ENCODE measurements at regions not wholly inside any gene's neighbourhood (a gene's known extent, or its start where the extent isn't known, plus 50 kb on each side); places are given as distances from the start of the nearest gene placed in this dataset.
"Not testable (repeated sequence)": the region's sequence is repeated elsewhere in the genome, so short reads cannot be mapped to it uniquely, and the experiment has no call there.

DNA sequence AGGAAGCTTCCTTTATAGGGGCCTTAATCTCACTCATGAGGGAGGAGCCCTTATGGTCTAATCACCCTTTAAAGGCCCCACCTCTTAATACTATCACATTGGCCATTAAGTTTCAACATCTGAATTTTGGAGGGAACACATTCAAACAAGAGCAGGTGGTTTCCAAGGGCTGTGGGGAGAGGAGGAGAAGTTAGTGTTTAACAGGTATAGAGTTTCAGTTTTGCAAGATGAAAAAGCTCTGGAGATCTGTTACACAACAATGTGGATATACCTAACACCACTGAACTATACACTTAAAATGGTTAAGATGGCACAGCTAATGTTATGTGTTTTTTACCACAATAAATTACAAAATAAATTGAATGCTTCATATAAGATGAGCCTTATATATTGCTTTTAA, 113.4 kb upstream of the DNAH14 start:
- Mint-ChIP-seq H3K36me3 (ENCODE audit: low read depth) (no peaks in the 10 kb centered on the region), H3K4me3 (no peak overlapping the region), H3K9me3 (ENCODE audit: insufficient read depth) (peaks cover 8% of the 10 kb centered on the region), H3K4me1 (ENCODE audit: low read depth) (no peaks in the 10 kb centered on the region), H3K27ac (no peak overlapping the region), H3K27me3 (ENCODE audit: low read depth) (peaks cover 3% of the 10 kb centered on the region)
- CTCF ChIA-PET = no interaction called here
- no peak for ATAC-seq
- DNase-seq = no peak
- POLR2A ChIA-PET = no interaction called here

DNA sequence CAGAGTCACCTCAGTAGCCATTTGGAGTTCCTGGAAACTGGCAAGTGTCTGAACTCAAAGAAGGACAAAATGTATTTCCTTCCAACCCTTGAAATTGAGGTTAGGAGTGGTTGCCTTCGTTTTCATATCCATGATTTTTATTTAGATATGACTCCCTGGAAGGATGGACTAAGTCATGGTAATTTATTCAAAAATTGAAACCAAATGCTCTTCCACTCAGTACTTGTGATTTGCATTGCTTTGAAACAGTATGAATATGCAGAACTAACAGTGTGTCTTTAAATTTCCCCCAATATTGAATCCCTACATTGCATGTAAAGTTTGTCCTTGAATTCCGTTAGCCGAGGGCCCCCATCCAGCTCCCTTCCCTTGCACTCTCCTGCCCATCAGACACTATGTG, 112.1 kb upstream of the DNAH14 start:
- no peak for DNase-seq
- ChIA-PET CTCF (no interaction called here), POLR2A (no interaction called here)
- Mint-ChIP-seq H3K9me3 (ENCODE audit: insufficient read depth) (peaks cover 8% of the 10 kb centered on the region), H3K4me3 (no peak overlapping the region), H3K4me1 (ENCODE audit: low read depth) (no peaks in the 10 kb centered on the region), H3K36me3 (ENCODE audit: low read depth) (no peaks in the 10 kb centered on the region), H3K27ac (no peak overlapping the region), H3K27me3 (ENCODE audit: low read depth) (peaks cover 3% of the 10 kb centered on the region)
- ATAC-seq = no peak

DNA sequence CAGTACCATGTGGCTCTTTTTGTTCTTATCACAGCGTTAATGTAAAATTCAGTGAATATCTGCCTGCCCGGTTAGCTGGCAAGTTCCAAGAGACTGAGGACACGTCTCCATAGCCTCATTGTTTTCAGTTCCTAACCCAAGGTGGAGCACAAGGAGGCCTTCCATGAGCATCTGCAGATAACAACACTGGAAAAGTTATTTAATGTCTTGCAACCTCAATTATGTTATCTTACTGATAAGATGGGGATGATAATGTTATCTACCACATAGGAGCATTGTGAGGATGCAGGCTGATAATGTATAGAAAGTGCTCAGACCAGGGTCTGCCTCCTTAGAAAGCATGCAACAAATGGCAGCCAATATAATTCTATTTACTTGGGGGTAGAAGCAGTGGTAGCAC, 109.6 kb upstream of the DNAH14 start:
- H3K4me3 Mint-ChIP-seq = no peak overlapping the region
- peaks cover 3% of the 10 kb centered on the region for H3K9me3 Mint-ChIP-seq (ENCODE audit: insufficient read depth)
- H3K27ac Mint-ChIP-seq = no peak overlapping the region
- DNase-seq (no peak), ATAC-seq (no peak)
- ChIA-PET POLR2A (no interaction called here), CTCF (no interaction called here)
- H3K27me3 Mint-ChIP-seq (ENCODE audit: low read depth) = peaks cover 3% of the 10 kb centered on the region
- no peaks in the 10 kb centered on the region for H3K36me3 Mint-ChIP-seq (ENCODE audit: low read depth)
- no peaks in the 10 kb centered on the region for H3K4me1 Mint-ChIP-seq (ENCODE audit: low read depth)

DNA sequence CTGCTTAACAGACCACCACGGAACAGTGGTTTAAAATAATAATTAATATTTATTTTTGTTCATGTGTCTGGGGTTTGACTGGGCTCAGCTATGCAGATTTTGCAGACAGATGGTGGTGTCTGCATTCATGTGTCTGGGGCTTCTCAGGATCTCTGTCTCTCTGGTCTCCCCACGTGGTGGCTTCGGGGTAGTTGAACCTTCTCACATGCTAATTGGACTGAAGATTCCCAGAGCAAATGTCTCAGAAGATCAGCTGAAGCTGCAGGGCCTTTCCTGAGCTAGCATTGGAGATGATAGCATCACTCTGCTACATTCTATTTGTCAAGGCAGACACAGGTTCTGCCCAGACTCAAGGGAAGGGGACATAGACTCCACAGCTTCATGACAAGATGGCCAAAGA, 109.1 kb upstream of the DNAH14 start:
- peaks cover 3% of the 10 kb centered on the region for H3K9me3 Mint-ChIP-seq (ENCODE audit: insufficient read depth)
- H3K36me3 Mint-ChIP-seq (ENCODE audit: low read depth) = no peaks in the 10 kb centered on the region
- H3K4me1 Mint-ChIP-seq (ENCODE audit: low read depth) = no peaks in the 10 kb centered on the region
- H3K27me3 Mint-ChIP-seq (ENCODE audit: low read depth) = peaks cover 7% of the 10 kb centered on the region
- H3K27ac Mint-ChIP-seq = no peak overlapping the region
- DNase-seq (no peak), ATAC-seq (no peak)
- H3K4me3 Mint-ChIP-seq = no peak overlapping the region
- ChIA-PET POLR2A (no interaction called here), CTCF (no interaction called here)

DNA sequence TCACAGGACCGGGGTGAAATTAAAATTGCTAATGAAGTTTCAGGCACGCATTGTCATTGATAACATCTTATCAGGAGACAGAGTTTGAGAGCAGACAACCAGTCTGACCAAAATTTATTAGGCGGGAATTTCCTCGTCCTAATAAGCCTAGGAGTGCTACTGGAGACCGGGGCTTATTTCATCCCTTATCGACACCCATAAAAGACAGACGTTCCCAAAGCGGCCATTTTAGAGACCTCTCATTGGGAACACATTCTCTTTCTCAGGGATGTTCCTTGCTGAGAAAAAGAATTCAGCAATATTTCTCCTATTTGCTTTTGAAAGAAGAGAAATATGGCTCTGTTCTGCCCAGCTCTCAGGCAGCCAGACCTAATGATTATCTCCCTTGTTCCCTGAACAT, 107.7 kb upstream of the DNAH14 start:
- H3K36me3 Mint-ChIP-seq (ENCODE audit: low read depth); H3K9me3 Mint-ChIP-seq (ENCODE audit: insufficient read depth); POLR2A ChIA-PET; ATAC-seq; H3K4me1 Mint-ChIP-seq (ENCODE audit: low read depth); H3K4me3 Mint-ChIP-seq; DNase-seq; H3K27ac Mint-ChIP-seq; CTCF ChIA-PET: not testable (repeated sequence)
- H3K27me3 Mint-ChIP-seq (ENCODE audit: low read depth) = peaks cover 12% of the 10 kb centered on the region

DNA sequence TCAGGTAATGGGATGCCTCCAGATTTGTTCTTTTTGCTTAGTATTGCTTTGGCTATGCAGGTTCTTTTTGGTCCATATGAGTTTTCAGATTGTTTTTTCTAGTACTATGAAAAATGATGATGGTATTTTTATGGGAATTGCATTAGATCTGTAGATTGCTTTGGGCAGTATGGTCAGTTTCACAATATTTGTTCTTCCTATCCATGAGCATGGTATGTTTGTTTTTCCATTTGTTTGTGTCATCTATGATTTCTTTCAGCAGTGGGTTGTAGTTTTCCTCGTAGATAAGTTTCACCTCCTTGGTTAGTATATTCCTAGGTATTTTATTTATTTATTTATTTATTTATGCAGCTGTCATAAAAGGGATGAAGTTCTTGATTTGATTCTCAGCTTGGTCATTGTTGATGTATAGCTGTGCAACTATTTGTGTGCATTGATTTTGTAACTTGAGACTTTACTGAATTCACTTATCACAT, 103.9 kb upstream of the DNAH14 start:
- Mint-ChIP-seq H3K27me3 (ENCODE audit: low read depth) (peaks cover 21% of the 10 kb centered on the region), H3K4me3 (no peak overlapping the region), H3K27ac (no peak overlapping the region), H3K4me1 (ENCODE audit: low read depth) (no peaks in the 10 kb centered on the region), H3K9me3 (ENCODE audit: insufficient read depth) (no peaks in the 10 kb centered on the region), H3K36me3 (ENCODE audit: low read depth) (no peaks in the 10 kb centered on the region)
- no peak for ATAC-seq
- ChIA-PET CTCF (no interaction called here), POLR2A (no interaction called here)
- no peak for DNase-seq

DNA sequence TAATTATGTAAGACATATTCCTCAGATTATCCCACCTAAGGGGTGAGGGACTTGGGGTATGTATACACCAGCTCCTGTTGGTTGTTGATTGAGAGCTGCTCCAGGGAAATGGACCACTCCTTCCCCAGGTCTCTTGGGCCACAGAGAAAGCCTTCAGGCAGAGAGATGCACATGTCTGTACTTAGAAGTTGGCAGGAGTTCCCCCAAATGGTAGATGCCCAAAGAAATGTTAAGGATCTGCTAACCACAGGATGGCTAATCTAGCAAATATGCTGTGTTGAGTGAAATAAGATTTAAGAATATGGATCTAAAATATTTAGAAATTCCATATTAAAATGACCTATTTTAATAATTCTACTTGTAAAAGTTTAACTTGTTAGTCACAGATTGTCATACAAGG, 100.8 kb upstream of the DNAH14 start:
- CTCF ChIA-PET = no interaction called here
- POLR2A ChIA-PET = no interaction called here
- Mint-ChIP-seq H3K27ac (no peak overlapping the region), H3K4me3 (no peak overlapping the region), H3K4me1 (ENCODE audit: low read depth) (no peaks in the 10 kb centered on the region), H3K27me3 (ENCODE audit: low read depth) (peaks cover 22% of the 10 kb centered on the region), H3K9me3 (ENCODE audit: insufficient read depth) (no peaks in the 10 kb centered on the region), H3K36me3 (ENCODE audit: low read depth) (no peaks in the 10 kb centered on the region)
- no peak for DNase-seq
- ATAC-seq = no peak

DNA sequence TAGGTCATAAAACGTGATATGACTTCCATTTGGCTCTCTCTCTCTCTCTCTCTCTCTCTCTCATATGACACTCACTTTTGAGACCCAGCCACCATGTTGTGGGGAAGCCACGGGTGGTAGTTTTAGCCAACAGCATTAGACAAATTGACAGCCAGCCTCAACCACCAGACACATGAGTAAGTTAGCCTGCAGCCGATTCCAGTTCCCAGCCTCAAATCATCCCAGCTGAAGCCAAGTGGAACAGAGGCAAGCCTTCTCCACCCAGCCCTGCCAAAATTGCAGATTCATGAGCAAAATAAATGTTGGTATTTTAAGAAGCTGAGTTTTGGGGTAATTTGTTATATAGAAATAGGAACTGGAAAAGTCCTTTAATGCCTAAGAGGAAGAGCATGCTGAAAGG, 98.0 kb upstream of the DNAH14 start:
- ATAC-seq = no peak
- Mint-ChIP-seq H3K4me1 (ENCODE audit: low read depth) (no peaks in the 10 kb centered on the region), H3K4me3 (no peak overlapping the region), H3K9me3 (ENCODE audit: insufficient read depth) (no peaks in the 10 kb centered on the region), H3K27ac (no peak overlapping the region), H3K36me3 (ENCODE audit: low read depth) (no peaks in the 10 kb centered on the region), H3K27me3 (ENCODE audit: low read depth) (peaks cover 13% of the 10 kb centered on the region)
- ChIA-PET CTCF (no interaction called here), POLR2A (interaction anchor here (0.6 kb wide), 1 partner anchor 1510 kb away, joined by 4 read pairs; no protein-coding TSS in a partner anchor)
- DNase-seq = no peak

DNA sequence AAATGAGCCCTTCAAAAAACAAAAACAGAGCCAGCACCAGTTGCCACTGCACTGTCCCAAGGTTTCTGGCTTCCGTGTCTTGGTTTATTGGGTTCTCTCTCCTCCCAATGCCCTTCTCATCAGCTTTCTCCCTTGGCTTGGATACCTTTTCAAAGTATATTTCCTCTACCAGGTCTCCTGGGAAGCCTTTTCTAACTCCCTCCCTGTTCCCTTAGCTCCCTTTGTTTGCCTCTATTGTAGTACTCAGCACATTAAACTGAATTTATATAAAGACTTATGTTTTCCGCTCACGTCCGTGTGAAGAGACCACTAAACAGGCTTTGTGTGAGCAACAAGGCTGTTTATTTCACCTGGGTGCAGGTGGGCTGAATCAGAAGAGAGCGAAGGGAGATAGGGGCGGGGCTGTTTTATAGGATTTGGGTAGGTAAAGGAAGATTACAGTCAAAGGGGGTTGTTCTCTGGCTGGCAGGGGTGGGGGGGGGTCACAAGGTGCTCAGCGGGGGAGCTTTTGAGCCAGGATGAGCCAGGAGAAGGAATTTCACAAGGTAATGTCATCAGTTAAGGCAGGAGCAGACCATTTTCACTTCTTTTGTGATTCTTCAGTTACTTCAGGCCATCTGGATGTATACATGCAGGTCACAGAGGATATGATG, 89.7 kb upstream of the DNAH14 start:
- H3K36me3 Mint-ChIP-seq (ENCODE audit: low read depth); H3K4me3 Mint-ChIP-seq; DNase-seq; H3K4me1 Mint-ChIP-seq (ENCODE audit: low read depth); ATAC-seq; CTCF ChIA-PET; POLR2A ChIA-PET; H3K27ac Mint-ChIP-seq; H3K9me3 Mint-ChIP-seq (ENCODE audit: insufficient read depth); H3K27me3 Mint-ChIP-seq (ENCODE audit: low read depth): not testable (repeated sequence)

DNA sequence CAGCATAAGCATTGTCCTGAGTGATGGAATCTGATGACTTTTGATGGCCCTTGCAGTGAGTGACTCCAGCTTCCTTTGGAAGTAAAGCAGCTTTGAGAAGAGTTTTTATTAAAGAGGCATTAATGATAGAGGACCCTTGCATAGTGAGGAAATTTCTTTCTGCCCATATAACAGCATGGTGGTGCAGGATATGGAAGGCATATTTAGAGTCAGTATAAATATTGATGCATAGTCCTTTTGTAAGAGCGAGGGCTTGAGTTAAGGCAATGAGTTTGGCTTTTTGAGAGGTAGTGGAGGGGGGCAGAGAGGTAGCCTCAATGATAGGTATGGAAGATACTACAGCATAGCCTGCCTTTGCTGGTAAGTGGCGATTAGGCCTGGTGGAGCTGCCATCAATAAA, 87.7 kb upstream of the DNAH14 start:
- H3K4me1 Mint-ChIP-seq (ENCODE audit: low read depth); CTCF ChIA-PET; H3K36me3 Mint-ChIP-seq (ENCODE audit: low read depth); H3K4me3 Mint-ChIP-seq; ATAC-seq; DNase-seq; H3K9me3 Mint-ChIP-seq (ENCODE audit: insufficient read depth); H3K27ac Mint-ChIP-seq; H3K27me3 Mint-ChIP-seq (ENCODE audit: low read depth); POLR2A ChIA-PET: not testable (repeated sequence)

DNA sequence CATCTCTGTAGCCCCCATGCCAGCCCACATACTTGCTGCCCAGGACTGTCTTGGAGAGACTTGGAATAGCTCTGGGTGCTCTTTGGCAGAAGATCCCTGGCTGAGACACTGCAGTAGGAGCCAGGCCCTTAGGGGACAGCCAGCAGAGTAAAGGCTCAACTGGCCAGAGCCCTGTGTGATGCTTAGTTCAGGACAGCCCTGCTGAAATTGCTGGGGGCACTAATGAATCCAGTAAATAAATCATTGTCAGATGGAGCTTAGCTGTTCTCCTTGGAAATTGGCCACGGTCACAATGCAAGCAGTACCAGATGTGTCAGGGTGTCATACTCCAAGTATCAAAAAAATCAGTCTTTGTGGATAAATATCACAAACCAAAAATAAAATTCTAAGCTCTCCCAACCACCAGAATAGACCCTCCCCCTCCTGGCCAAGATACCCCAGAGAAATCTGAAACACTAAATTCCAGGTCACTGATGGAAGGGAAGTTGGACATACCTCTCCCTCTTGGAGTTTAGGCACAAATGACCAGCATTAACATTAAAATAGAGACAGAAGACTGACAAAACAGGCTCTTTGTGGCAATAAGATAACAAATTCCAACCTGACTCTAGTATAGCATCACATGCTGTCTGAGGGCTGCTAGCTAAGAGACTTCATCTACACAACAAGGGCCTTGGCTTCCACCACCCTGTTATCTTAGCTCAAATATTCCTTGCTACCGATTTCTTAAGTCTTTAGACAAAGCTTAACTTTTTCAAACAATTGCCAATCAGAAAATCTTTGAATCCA, 83.2 kb upstream of the DNAH14 start:
- no peak overlapping the region for H3K27ac Mint-ChIP-seq
- no peaks in the 10 kb centered on the region for H3K9me3 Mint-ChIP-seq (ENCODE audit: insufficient read depth)
- DNase-seq = no peak
- ATAC-seq = no peak
- POLR2A ChIA-PET = no interaction called here
- H3K4me3 Mint-ChIP-seq = no peak overlapping the region
- no peaks in the 10 kb centered on the region for H3K4me1 Mint-ChIP-seq (ENCODE audit: low read depth)
- CTCF ChIA-PET = interaction anchor here (1.6 kb wide), 1 partner anchor 333 kb away, joined by 6 read pairs; no protein-coding TSS in a partner anchor
- peaks cover 3% of the 10 kb centered on the region for H3K27me3 Mint-ChIP-seq (ENCODE audit: low read depth)
- no peaks in the 10 kb centered on the region for H3K36me3 Mint-ChIP-seq (ENCODE audit: low read depth)

DNA sequence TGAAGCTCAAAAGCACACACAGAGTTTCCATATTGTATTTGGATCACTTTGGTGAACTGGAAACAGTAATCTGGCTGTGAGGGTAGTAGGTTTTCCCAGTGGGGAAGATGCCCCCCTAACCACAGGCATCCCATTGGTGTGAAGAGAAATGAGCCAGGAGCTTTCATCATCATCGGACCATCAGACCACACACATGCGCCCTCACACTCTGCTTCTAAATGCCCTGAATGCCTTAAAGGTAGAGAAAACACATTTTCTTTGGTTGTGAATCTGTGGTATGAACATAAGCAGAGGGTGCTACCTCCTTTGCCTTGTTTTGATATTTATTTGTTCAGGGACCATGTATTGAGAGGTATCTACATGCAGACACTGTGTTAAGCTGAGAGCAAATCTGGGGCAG, 79.0 kb upstream of the DNAH14 start:
- no peaks in the 10 kb centered on the region for H3K4me1 Mint-ChIP-seq (ENCODE audit: low read depth)
- no peak overlapping the region for H3K4me3 Mint-ChIP-seq
- H3K27ac Mint-ChIP-seq = no peak overlapping the region
- no peak for ATAC-seq
- peaks cover 3% of the 10 kb centered on the region for H3K27me3 Mint-ChIP-seq (ENCODE audit: low read depth)
- no peak for DNase-seq
- no peaks in the 10 kb centered on the region for H3K36me3 Mint-ChIP-seq (ENCODE audit: low read depth)
- H3K9me3 Mint-ChIP-seq (ENCODE audit: insufficient read depth) = no peaks in the 10 kb centered on the region
- ChIA-PET CTCF (interaction anchor here (0.6 to 5.6 kb wide), 20 partner anchors 10 to 773 kb away, joined by 3 to 75 read pairs (median 4); no protein-coding TSS in a partner anchor), POLR2A (no interaction called here)

All from activated CD8-positive, alpha-beta T cell treated with anti-CD3 and anti-CD28 coated beads, Interleukin-2, amount 10 ng/mL, durations not matched to agents 7 days and 5 days (primary cell).